ENCODE measurements at regions not wholly inside any gene's neighbourhood (a gene's known extent, or its start where the extent isn't known, plus 50 kb on each side); places are given as distances from the start of the nearest gene placed in this dataset.

DNA sequence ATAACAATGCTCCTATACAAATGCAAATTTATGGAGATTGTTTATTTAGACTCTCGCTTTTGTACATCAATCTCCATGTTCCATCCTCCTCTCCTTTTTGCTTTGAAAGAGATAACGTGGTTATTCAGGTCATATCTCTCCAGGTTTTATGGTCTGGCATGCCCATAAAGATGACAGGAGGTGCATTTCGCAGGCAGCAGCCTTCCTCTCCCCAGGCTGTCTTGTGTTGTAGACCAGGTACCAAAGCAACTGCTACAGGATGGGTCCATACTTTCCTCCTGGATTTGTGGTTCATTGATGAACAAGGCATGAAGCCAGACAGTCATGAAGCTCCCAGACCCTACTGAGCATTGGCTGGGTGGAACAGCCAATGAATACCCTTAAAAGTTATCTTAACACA lies 400.2 kb upstream of the NPVF start:
- no peak for DNase-seq (ENCODE audit: low spot score)

DNA sequence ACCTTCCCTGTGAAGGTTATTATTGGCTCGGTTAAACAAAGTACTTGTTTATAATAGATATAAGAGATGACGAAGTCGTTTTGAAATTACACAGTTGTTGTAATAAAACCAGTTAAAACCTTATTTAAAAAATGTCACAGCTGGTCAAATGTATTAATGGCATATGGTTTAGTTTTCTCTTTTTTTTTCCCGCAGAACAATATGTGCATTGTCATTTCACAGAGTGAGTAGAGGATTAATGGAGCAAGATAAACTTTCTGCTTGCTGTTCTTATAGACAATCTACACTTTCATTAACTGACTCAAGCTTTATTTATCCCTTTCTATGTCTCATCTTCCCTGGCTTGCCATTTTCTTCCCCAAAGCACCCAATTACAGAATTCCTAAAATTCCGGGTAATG lies 404.3 kb upstream of the NPVF start:
- DNase-seq (ENCODE audit: low spot score): no peak

DNA sequence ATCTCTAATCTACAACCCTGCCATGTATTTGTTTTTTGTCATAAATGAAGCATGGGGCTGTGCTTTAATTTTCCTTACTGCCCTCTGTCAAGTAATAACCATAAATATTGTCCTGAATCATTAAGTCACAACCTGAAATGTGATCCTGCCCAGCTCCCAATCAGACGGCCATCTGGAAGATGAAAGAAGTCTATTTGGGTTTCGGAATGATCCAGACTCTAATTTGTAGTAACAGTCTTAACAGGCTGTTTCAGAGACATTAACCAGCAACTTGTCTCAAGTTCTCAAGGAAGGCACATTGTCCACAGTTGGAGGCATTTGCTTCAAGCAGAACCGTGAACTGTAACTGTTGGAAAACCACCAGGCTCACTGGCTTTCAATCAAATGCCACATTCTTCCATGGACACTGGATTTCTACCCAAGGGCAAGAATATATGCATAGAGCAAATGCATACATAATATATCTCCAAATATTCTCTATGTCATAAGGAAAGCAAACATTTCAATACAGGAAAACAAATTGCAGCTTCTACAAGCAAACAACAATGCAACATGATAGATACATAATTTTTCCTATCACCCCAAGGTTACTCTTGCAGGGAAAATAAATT lies 405.2 kb upstream of the NPVF start:
- DNase-seq (ENCODE audit: low spot score): no peak

DNA sequence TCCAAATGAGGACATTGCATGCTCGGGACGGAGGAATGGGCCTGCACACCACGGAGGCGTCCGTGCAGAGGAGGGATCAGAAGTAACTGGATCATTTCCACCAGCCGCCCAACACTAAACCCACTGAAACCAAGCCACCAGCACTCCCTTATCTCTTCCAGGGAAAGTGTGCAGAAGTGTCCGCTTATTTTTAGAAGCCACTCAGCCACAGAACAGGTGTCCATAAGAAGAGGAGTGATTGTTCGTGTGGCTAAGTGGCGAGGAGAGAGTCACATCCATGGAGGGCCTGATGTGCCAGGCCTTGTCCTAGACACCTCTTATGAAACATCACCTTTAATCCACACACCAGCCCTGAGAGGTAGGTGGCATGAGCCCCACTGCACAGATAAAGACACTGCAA lies 407.9 kb upstream of the NPVF start:
- no peak for DNase-seq (ENCODE audit: low spot score)

DNA sequence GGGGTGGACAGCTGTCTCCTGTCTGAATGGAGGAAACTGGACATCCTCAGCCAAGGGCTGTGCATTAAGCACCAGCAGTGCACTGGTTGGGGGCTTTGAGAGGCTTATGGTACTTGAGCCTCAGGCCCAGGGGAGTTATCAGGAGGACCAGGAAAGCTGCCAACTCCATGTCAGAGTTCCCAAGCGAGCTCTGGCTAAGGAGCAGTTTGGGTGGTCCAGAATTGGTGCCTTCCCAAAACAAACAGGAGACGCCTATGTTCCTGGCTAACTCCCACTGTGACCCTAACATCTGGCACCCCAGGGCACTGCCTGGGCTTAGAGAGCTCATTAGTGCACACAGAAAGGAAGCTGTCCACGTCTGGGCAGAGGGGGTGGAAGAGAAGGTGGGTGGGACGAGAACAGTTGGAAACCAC lies 408.6 kb upstream of the NPVF start:
- no peak for DNase-seq (ENCODE audit: low spot score)

DNA sequence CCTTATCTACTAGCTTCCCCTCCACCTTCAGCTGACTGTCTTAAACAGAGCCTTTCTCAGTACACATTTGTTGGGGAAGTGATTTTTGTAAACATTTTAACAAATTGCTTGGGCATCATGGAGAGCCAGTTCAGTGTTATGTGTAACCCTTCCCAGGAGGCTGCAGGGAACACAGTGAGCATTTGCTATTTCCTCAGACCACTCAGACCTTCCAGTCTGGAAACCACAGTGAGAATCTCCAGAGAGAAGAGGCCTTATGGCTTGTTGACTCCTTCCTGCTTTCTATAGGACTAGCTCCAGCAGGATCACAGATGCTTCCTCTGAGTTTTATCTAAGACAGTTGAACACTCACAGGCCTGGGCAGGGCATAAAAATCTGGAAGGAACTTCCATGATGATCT lies 409.8 kb upstream of the NPVF start:
- DNase-seq (ENCODE audit: low spot score): no peak

DNA sequence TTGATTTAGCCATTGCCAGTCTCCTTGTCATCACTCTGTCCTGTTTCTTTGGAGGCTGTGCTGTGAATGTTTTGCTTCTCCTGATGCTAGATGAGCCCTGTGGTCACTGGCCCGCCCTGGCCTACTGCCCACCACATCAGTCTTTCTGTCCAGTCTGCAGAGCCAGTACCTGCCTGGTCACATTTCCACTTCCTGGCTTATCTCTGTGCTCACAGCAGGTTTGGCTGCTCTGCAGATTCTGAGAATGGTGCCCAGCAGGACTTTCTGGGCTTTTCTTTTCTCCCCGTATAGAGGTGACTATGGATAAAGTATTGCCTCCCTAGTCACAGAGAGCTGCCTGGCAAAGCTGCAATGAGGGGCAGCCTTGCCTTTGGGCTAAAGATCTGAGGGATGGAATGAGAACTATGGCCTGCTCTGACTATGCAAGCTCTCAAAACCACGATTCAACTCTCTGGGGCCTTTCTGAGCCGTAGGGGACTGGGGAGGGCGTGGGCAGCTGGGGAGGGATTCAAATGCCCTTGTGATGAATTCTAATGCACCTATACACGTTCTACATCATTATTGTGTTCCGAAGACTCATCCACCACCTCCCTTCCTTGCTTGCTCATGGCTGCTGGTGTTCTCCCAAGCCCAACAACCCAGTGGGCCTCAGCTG lies 410.4 kb upstream of the NPVF start:
- DNase-seq (ENCODE audit: low spot score): no peak

DNA sequence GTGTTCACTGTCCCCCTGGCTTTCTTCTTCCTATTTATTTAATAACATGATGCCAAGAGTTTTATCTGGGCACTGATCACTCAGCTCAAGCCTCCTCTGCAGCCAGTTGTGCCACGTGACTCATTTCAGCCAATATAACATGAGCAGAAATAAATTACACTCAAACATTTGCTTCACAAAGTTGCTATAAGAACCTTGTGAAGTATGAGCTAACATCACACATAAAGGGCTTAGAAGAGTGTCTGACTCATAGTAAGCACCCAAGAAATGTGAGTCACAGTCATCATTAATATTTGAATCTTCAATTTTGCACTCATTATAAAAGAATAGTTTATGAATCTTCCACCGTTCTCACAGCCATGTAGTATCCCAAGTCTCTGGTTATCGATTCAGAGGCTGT lies 414.6 kb upstream of the NPVF start:
- no peak for DNase-seq (ENCODE audit: low spot score)

DNA sequence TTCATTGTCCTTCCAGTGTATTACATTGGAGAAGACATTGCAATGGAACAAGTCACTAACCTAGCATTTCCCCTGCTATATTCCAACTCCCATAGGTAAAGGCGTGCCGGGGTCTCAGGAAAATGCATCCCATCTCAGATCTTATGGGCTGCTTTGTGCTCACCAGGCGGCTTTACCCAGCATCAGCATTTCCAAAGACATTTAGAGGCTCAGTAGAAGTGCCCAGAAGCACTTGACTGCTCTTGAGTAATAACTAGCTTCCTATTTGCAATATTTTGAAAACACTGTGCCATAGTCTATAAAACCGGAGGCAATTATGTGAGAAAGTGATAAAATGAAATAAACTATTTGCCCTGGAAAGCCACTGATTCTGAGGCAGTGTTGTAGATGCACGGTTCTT lies 415.0 kb upstream of the NPVF start:
- DNase-seq (ENCODE audit: low spot score): no peak

DNA sequence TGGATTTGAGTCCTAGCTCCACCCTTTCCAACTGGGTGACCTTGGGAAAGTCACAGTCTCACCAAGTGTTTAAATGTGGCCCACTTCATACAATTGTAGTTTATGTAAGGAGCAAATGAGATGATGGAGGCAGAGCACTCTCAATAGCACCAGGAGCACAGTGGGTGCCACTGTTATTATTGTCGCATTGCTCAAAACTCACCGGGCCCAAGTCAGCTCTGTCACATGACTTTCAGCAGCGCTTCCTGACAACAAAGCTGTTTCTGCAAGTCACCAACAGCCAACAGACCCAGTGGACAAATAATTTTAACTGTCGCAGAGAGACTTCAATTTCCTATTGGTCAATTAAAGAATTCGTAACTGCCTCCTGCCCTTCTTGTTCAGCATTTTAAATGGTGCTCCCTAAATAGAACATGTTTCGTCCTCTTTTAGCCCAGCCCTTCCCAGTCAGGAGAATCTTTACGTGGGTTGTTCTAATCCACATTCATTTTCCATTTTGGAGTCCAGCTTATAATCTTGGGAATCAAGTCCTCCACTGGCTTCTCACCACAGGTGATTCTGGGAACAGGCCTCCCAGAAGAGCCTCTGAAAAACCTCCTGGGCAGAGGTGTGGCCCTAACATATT lies 415.6 kb upstream of the NPVF start:
- DNase-seq (ENCODE audit: low spot score): no peak

DNA sequence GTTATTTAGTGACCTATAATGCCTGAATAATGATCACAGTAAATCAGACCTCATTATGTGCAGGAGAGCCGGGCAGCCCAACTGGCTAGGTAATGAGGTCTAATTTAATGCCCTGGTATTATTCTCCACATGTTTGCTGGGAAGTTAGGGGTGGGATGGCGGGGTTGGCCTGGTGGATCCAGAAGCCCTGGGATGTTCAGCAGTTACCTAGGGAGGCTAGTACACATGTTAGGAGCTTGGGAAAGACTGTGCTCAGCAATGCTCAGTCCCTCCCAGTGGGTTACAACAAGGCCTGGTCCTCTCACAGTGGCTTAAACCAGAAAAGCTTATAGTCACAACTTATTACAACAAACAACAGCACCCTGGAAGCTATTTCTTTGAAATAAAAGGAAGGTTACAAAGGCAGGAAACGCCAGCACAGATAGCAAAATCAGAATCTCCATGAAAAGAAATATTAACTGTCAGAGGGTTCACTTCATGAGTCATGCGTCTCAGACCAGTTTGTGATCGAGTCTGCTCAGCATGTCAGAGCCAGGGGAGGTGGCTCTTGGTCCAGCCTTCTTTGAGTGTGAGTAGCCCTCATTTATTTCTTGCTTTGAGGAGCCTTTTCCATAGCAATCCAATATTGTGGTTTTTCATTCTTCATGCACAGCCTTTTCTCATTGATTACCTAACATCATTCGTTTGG lies 418.6 kb upstream of the NPVF start:
- no peak for DNase-seq (ENCODE audit: low spot score)

DNA sequence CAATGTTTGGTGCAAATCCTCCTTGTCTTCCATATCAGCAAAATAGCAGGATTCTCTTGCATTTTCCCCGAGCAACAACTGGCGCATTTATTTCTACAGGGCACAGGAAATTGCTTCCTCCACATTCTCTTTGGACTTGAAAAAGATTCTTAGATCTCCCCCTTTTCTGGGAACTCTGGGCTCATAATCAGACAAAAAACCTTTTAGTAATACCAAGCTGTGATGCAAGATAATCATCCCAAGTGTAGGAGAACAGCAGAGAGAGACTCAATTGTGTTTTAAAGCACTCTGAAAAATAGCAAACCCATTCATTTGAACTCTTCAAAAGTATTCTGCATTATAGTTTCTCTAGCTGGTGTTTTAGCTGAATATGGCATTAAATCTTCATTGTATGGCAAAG lies 419.6 kb upstream of the NPVF start:
- no peak for DNase-seq (ENCODE audit: low spot score)

DNA sequence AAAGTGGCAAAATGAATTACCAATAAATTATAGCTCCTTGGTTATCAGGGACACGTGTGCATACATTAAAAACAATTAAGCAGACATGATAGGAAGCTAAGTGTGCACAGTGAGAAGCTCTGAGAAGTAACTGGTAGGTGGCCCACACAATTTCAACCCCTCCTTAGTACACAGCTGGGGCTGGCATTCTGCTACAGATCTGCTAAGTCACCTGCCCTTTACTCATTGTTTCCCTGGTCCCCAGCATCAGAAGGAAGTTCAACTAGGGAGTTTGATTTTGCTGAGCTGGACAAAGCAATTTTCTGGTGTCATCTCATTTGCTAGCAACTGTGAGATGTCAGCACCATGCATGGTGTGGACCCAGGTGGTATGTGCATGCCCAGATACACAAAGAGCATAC lies 424.1 kb upstream of the NPVF start:
- DNase-seq (ENCODE audit: low spot score): no peak

DNA sequence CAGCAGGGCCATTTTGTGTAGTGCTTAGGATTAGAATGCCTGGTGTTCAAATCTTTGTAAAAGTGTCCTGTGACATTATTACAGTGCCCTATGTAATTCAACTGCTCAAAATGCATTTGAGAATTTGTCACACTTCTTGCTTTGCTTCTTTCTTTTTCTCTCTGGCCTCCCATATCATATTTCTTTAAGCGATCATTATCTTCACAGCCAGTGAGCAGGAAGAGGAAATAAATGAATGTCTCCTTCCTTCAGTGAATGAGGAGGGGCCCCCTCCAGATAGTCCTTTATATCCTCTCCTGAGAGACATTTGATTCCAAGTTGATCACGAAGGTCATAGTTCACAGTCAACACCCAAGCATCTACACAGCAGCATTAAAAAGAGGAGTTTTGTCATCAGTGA lies 425.1 kb upstream of the NPVF start:
- no peak for DNase-seq (ENCODE audit: low spot score)

DNA sequence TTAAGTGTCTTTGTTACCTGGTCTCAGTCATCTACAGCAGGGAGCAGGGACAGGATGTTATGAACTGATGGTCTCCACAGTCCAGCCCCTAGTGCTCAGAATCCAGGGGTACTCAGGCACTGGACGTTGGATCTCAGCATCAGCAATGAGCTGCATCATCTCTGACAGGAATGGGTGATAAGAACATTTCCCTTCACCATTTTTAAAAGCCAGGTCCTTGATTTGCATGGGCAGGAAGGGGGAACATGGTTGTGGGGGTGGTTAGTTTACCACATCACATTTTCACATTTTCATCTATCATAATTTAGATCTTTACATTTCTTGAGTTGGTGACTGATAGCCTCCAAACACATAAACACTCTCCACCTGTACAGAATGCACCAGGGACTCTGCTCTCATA lies 427.8 kb upstream of the NPVF start:
- no peak for DNase-seq (ENCODE audit: low spot score)

DNA sequence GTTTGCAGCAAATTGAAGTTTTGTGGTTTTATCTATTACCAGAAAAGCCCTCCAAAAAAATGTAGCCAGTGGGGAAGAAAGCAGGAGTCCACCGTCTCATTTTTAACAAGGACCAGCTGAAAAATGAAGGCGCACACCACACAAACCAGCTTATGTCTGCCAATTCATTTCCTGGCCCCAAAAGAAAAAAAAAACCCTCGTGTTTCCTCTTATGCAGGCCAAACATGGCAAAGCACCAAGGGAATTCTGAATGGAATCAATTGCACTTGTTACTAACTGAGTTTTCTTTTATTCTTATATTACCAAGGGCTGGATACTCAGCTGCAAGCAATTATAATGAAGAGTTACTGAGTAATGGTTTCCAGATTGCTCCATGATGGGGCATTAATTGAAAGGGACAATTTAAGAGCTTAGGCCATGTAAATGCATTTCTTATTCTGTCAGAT lies 428.3 kb upstream of the NPVF start:
- DNase-seq (ENCODE audit: low spot score): no peak

DNA sequence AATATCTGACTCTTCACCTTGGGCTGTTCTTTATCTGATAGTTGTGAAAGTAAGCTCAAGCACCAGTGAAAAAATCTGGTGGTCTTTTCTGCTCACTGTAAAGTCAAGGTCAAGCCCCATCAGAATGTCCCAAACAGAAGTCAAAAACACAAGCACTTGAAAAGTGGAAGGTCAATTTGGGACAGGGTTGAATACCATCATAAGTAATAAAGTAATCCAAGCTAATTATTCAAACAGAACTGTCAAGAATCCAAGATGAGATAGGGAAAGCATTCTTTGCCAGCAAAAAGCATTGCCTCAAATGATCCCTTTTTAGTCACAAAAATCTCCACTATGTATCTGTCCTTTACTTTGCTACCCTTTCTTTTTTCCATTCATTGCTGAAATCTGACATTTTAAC lies 430.1 kb upstream of the NPVF start:
- no peak for DNase-seq (ENCODE audit: low spot score)

DNA sequence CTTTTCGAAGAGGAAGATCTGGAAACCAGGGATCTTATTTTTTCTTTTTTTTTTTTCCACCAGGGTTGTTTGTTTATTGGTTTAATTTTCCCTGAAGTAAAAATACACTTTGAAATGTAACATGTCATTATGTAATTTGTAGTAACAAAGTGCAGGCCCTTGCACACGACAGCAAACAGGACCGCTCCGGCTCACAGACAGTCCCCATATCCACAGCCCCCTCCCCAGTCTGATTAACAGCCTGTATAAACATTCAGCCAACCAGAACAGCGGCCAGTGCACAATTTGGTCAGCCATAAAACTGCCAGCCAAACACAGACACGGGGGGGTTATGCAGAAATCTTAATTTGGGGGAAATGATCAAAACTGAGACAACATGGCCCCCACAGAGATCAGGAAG lies 431.6 kb upstream of the NPVF start:
- no peak for DNase-seq (ENCODE audit: low spot score)

DNA sequence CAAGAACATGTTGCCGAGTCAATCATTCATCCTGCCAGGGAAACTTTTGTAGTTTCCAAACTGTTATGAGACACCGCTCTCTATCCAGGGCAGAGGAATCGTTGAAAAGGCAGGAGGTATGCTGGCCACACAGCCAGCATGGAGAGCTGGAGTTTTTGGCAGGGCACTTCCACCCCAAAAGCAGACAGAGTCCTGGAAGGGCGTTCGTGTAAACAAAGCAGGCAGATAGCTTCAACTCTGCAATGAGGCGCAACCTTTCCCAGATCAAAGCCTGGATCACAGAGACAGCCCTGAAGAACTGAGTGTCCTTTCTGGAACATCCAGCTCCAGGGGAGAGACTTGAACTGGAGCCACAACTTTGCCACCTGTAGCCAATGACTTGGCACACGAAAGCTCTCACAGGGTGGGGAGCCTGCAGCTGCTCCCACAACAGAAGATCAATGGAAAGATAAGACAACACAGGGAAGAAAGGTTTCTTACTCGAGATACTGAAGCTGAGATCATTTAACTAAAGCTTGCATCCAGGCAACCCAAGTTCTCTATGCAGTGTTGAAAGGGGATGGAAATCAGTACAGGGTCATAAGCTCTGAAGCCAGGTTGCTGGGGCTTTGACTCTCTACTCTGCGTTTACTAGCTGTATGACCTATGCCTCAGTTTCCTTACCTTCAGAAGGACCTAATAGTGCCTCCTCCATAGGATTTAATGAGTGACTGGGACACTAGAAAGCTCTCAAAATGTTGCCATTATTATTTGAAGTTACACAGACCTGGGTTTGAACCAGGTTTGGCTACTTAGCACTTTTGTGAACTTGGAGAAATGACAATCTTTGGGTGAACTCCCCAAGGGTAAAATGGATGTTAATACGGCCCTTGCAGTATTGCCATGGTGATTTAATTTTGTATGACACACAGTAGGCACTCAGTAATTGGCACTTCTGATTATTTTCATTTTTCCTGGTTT lies 434.8 kb upstream of the NPVF start:
- no peak for DNase-seq (ENCODE audit: low spot score)

DNA sequence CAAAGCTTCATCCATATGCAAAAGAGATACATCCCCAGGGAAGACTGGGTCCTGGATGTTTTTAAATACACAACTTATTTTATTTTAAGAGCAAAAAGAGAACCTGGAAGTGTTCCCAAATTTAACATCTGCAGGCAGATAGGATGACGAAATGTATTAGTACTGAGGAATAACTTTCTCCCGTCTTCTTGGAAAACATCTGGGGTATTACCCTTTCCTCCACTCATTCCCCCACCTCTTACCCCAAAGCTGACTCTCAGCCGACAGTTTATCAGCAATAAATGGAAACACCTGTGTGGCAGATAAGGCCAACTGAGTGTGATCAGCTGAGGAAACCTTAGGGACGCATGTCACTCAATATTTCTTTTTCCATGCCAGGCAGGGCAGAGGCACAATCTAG lies 435.6 kb upstream of the NPVF start:
- DNase-seq (ENCODE audit: low spot score): no peak

DNA sequence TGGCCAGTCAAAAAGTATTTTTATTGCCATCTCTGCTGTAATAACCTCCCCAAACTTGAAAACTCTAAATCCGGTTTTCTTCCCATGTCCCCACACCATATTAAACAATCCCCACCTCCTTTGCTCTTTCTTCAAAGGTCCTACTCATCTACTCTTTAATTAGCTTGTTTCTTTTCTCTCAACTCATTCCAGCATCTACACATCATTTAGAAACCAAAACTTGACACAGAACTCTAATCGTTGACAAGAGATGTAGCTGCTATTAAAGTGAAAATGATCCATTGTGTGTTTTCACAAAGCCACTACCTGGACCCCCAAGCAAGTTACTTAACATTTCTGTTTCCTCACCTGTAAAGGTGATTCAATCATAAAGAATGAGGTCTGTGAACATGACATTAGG lies 436.3 kb upstream of the NPVF start:
- DNase-seq (ENCODE audit: low spot score): no peak

DNA sequence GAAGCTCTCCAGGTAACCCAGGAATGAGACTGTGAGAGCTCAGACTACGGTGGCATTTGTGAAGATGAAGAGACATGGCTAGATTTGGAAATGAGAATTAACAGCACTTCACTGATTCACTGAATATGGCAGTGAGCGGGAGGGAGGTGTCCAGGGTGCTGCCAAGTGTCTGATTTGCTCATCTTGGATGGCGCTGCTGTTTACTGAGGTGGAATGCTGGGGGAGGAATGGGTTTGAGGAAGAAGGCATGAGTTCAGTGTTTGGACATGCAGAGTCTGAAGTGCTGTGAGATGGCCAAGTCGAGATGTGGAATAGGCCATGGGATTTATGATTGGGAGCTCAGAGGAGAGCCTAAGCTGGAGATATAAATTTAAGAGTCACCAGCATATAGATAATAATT lies 437.1 kb upstream of the NPVF start:
- DNase-seq (ENCODE audit: low spot score): no peak
